GM12878 (cell line): ENCODE measurements at regions not wholly inside any gene's neighbourhood (a gene's known extent, or its start where the extent isn't known, plus 50 kb on each side); places are given as distances from the start of the nearest gene placed in this dataset.

Source experiments
- EP300 ChIP-seq, 2 experiments: fragments of 150-350 bp in 1 of 2; IDR thresholded peaks; 2 replicates each; pipeline ENCODE4 v1.6.1; 2011 to 2012; ENCODE audit warnings: low read depth in 2 of 2, low read length in 2 of 2, borderline replicate concordance in 1 of 2, improper control_type of control experiment in 1 of 2, inconsistent platforms in 1 of 2; ENCODE audit not compliant: control insufficient read depth in 1 of 2
- FOS ChIP-seq: IDR thresholded peaks from 3 replicates; pipeline ENCODE4 v1.6.1; 2011; ENCODE audit warnings: borderline replicate concordance; ENCODE audit not compliant: insufficient read length; ENCODE audit errors: extremely low read depth
- SRF ChIP-seq, 2 experiments: IDR thresholded peaks; 2 replicates each; pipeline ENCODE4 v1.6.1; 2011; ENCODE audit warnings: low read depth in 2 of 2, low read length in 2 of 2, mild to moderate bottlenecking in 1 of 2, moderate library complexity in 1 of 2
- TF ChIP-seq, protein P1 (sequence below), 3 experiments: IDR thresholded peaks in 2 of 3; conservative IDR thresholded peaks in 1 of 3; 2 replicates each; pipeline ENCODE4 v1.5.1; 2011; ENCODE audit warnings: low read depth in 3 of 3, low read length in 3 of 3, mild to moderate bottlenecking in 3 of 3, control low read depth in 2 of 3, moderate library complexity in 2 of 3, inconsistent platforms in 1 of 3, mixed read lengths in 1 of 3; ENCODE audit not compliant: control insufficient read depth in 2 of 3, insufficient read depth in 1 of 3; ENCODE audit errors: extremely low read depth in 1 of 3

GRCh38 chr4:100908540-100908939 is 390.7 kb upstream of the EMCN start:
- TF ChIP-seq EP300 (IDR thresholded peaks at IDR 0.05; ENCODE audit: borderline replicate concordance in 1 of 2, control insufficient read depth in 1 of 2, low read depth in 2 of 2, low read length in 2 of 2) = no peak
- no peak for TF ChIP-seq SRF (IDR thresholded peaks at IDR 0.05; ENCODE audit: low read depth in 2 of 2, low read length in 2 of 2)
- TF ChIP-seq, protein P1, sequence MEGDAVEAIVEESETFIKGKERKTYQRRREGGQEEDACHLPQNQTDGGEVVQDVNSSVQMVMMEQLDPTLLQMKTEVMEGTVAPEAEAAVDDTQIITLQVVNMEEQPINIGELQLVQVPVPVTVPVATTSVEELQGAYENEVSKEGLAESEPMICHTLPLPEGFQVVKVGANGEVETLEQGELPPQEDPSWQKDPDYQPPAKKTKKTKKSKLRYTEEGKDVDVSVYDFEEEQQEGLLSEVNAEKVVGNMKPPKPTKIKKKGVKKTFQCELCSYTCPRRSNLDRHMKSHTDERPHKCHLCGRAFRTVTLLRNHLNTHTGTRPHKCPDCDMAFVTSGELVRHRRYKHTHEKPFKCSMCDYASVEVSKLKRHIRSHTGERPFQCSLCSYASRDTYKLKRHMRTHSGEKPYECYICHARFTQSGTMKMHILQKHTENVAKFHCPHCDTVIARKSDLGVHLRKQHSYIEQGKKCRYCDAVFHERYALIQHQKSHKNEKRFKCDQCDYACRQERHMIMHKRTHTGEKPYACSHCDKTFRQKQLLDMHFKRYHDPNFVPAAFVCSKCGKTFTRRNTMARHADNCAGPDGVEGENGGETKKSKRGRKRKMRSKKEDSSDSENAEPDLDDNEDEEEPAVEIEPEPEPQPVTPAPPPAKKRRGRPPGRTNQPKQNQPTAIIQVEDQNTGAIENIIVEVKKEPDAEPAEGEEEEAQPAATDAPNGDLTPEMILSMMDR (IDR thresholded peaks at IDR 0.05 in 2 of 3, conservative IDR thresholded peaks at IDR 0.05 in 1 of 3; ENCODE audit: control insufficient read depth in 2 of 3, extremely low read depth in 1 of 3, insufficient read depth in 1 of 3, low read depth in 3 of 3, low read length in 3 of 3) = no peak
- no peak for TF ChIP-seq FOS
